ENCODE measurements at regions not wholly inside any gene's neighbourhood (a gene's known extent, or its start where the extent isn't known, plus 50 kb on each side); places are given as distances from the start of the nearest gene placed in this dataset.

GRCh38 chr11:70719516-70719915 lies 321.2 kb downstream of the CTTN start:
- no peak for TF ChIP-seq YY1 (IDR thresholded peaks at IDR 0.05; ENCODE audit: low read depth)
- TF ChIP-seq CTCF (IDR thresholded peaks at IDR 0.05), result no peak
- no peak for TF ChIP-seq JUND (IDR thresholded peaks at IDR 0.05)
- TF ChIP-seq POLR2AphosphoS5 (IDR thresholded peaks at IDR 0.05; ENCODE audit: low read depth, low read length), result no peak
- no peak for TF ChIP-seq ZBTB33 (IDR thresholded peaks at IDR 0.05; ENCODE audit: borderline replicate concordance, low read depth)
- no peak for TF ChIP-seq MAX (IDR thresholded peaks at IDR 0.05; ENCODE audit: low read depth)
- no peak for TF ChIP-seq RAD21 (IDR thresholded peaks at IDR 0.05; ENCODE audit: low read length)
- no peak for TF ChIP-seq TEAD4 (IDR thresholded peaks at IDR 0.05; ENCODE audit: borderline replicate concordance, insufficient read depth)

All from SK-N-SH (cell line).